A673 (cell line): ENCODE measurements at regions not wholly inside any gene's neighbourhood (a gene's known extent, or its start where the extent isn't known, plus 50 kb on each side); places are given as distances from the start of the nearest gene placed in this dataset.
"Not testable (repeated sequence)": the region's sequence is repeated elsewhere in the genome, so short reads cannot be mapped to it uniquely, and the experiment has no call there.

Experiments
- BruUV-seq: library from RNA; stranded (reverse); fragments of 400-500 nt; replicated peaks from 2 replicates; lab custom pipeline; 2021; lab: Mats Ljungman, UMichigan
- CTCF ChIA-PET: fragments of 300-600 bp; sonication (Branson Sonifier 250); formaldehyde crosslinking; loops from one replicate; lab custom pipeline; 2022; ENCODE audit warnings: antibody characterized with exemption; lab: Charles Lee
- POLR2A ChIA-PET: fragments of 300-600 bp; sonication (Branson Sonifier 250); formaldehyde crosslinking; loops from one replicate; lab custom pipeline; 2022; ENCODE audit warnings: antibody characterized with exemption; ENCODE audit not compliant: low non-redundant PET; lab: Charles Lee
- DNase-seq: peaks from one replicate; pipeline ENCODE4 v3.0.0-alpha.2; 2015; ENCODE audit warnings: low spot score
- H3K27ac ChIP-seq: fragments of 200-600 bp; sonication (generic); 2 replicates; pipeline ENCODE4 v1.5.1; 2016; ENCODE audit warnings: mixed run types, low read depth, mild to moderate bottlenecking, mixed read lengths, antibody characterized with exemption, low read length; ENCODE audit not compliant: poor library complexity, severe bottlenecking
- H3K27me3 ChIP-seq: fragments of 200-600 bp; sonication (generic); replicated peaks from 2 replicates; pipeline ENCODE4 v1.6.1; 2017; ENCODE audit warnings: mixed run types, low read depth, mild to moderate bottlenecking, mixed read lengths, antibody characterized with exemption, low read length; ENCODE audit not compliant: insufficient read depth, poor library complexity
- H3K36me3 ChIP-seq: fragments of 200-600 bp; sonication (generic); 2 replicates; pipeline ENCODE4 v1.6.1; 2016; ENCODE audit warnings: mixed run types, mild to moderate bottlenecking, mixed read lengths, antibody characterized with exemption, low read length; ENCODE audit not compliant: insufficient read depth, poor library complexity, severe bottlenecking
- H3K4me1 ChIP-seq: fragments of 200-600 bp; sonication (generic); 2 replicates; pipeline ENCODE4 v1.6.1; 2017; ENCODE audit warnings: mixed run types, mild to moderate bottlenecking, mixed read lengths, antibody characterized with exemption, low read length; ENCODE audit not compliant: insufficient read depth, poor library complexity, severe bottlenecking
- H3K4me3 ChIP-seq: fragments of 200-600 bp; sonication (generic); 2 replicates; pipeline ENCODE4 v1.5.1; 2016; ENCODE audit warnings: low read depth, mixed run types, mild to moderate bottlenecking, mixed read lengths, low read length; ENCODE audit not compliant: poor library complexity, severe bottlenecking
- H3K9me3 ChIP-seq: fragments of 200-600 bp; sonication (generic); 2 replicates; pipeline ENCODE4 v1.6.1; 2016; ENCODE audit warnings: mixed run types, low read depth, mild to moderate bottlenecking, mixed read lengths, antibody characterized with exemption, low read length; ENCODE audit not compliant: poor library complexity, severe bottlenecking
- CTCF ChIP-seq: fragments of 300-800, 200-600 bp; sonication (generic); conservative IDR thresholded peaks from 2 replicates; pipeline ENCODE4 v1.5.1; 2017; ENCODE audit warnings: low read depth, mild to moderate bottlenecking, antibody characterized with exemption, low read length, moderate library complexity, mixed read lengths
- EZH2 ChIP-seq: fragments of 200-600 bp; sonication (generic); IDR thresholded peaks from 2 replicates; pipeline ENCODE4 v1.6.1; 2017; ENCODE audit warnings: borderline replicate concordance, low read depth, mild to moderate bottlenecking, mixed read lengths, antibody characterized with exemption, low read length; ENCODE audit not compliant: poor library complexity, severe bottlenecking
- intact Hi-C: fragments of 100-400 bp; cut with micrococcal nuclease; formaldehyde crosslinking; loops from one replicate; pipeline ENCODE4 v1.10.0; 2022; ENCODE audit not compliant: unreplicated experiment

- H3K27ac ChIP-seq: no peak overlapping the region
- no peak overlapping the region for H3K4me3 ChIP-seq
- no peak for TF ChIP-seq CTCF
- TF ChIP-seq EZH2: no peak
- H3K9me3 ChIP-seq: no peaks in the 10 kb centered on the region
- no TSS peak for BruUV-seq
- DNase-seq: no peak
- ChIA-PET POLR2A (no interaction called here), CTCF (no interaction called here)
- H3K36me3 ChIP-seq: no peaks in the 10 kb centered on the region
- no peaks in the 10 kb centered on the region for H3K4me1 ChIP-seq
- intact Hi-C loops: no loop called here
- no peaks in the 10 kb centered on the region for H3K27me3 ChIP-seq
Measured at GRCh38 chr6:169101036-169101805, 152.4 kb downstream of the THBS2 start.

- ChIA-PET POLR2A (no interaction called here), CTCF (no interaction called here)
- no peak for DNase-seq
- no peaks in the 10 kb centered on the region for H3K36me3 ChIP-seq
- intact Hi-C loops: no loop called here
- H3K27ac ChIP-seq: no peak overlapping the region
- no peaks in the 10 kb centered on the region for H3K27me3 ChIP-seq
- TF ChIP-seq EZH2 (no peak), CTCF (no peak)
- no peaks in the 10 kb centered on the region for H3K4me1 ChIP-seq
- no peaks in the 10 kb centered on the region for H3K9me3 ChIP-seq
- no peak overlapping the region for H3K4me3 ChIP-seq
- BruUV-seq: no TSS peak
Measured at GRCh38 chr6:169099411-169100202, 154.0 kb downstream of the THBS2 start.

- CTCF ChIA-PET, H3K4me1 ChIP-seq, H3K27me3 ChIP-seq, H3K36me3 ChIP-seq, intact Hi-C loops, H3K4me3 ChIP-seq, H3K27ac ChIP-seq, H3K9me3 ChIP-seq, BruUV-seq, POLR2A ChIA-PET, DNase-seq: not testable (repeated sequence)
Measured at GRCh38 chr6:169098651-169099050, 155.0 kb downstream of the THBS2 start.
